Hematopoietic multipotent progenitor cell treated with erythropoietin and hydrocortisone succinate and interleukin-3 and kit ligand, for 6 days (in vitro differentiated cells): ENCODE measurements at regions not wholly inside any gene's neighbourhood (a gene's known extent, or its start where the extent isn't known, plus 50 kb on each side); places are given as distances from the start of the nearest gene placed in this dataset.
"Not testable (repeated sequence)": the region's sequence is repeated elsewhere in the genome, so short reads cannot be mapped to it uniquely, and the experiment has no call there.

Experiments
- DNase-seq: peaks from one replicate; pipeline ENCODE4 v3.0.0-alpha.2; 2015

DNA sequence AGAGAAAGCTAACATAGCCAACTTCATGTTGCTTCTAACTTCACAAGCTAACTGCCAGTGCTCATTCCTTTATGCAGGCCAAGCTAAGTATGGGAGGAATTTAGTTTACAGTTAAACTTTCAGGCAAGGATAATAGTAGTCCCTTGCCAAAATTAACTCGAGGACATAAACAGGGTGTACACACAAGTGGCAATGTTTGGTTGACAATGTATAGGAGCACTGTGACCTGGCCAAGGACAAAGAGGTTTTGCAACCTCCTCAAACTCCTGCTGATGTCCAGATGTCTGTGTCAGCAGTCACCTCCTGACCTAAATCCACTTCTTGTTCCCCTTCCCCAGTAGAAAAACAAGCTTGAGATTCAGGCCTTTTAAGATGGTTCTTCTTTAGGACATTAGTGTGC, 494.6 kb upstream of the KLF6 start:
- no peak for DNase-seq

DNA sequence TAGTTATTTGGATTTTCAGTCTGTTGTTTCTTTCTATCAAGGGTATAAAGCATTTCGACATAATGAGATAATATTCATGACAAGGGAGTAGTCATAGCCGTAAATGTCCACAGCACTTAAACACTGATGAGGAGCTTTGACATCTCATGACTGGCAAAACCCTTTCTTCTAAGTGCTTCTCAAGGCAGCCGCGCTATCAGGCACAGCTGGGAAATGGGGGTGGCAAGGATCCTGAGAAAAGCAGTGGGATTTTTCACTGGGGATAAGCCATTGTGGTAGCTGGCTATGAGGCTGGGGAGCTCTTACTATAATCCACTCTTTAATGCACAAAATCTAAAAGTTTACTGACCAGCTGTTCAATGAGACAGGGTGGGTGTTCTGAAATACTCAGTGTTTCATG, 493.2 kb upstream of the KLF6 start:
- no peak for DNase-seq

DNA sequence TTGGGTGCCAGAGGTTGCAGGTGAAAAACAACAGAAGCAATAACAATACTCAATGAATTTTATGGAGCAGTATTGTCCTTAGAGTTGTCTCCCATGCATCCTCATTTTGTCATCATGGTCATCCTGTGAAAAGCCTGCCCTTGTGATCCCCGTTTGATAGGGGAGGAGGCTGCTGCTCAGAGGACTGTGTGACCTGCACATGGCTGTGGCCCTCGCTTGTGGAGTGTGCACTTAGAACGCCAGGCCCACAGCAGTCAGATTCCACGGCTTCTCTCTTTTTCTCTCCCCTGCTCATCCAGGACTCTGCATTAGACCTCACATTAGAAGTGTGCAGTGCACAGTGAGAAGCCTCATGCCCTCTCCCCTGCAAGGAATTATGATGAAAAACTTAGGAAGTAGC, 491.1 kb upstream of the KLF6 start:
- no peak for DNase-seq

DNA sequence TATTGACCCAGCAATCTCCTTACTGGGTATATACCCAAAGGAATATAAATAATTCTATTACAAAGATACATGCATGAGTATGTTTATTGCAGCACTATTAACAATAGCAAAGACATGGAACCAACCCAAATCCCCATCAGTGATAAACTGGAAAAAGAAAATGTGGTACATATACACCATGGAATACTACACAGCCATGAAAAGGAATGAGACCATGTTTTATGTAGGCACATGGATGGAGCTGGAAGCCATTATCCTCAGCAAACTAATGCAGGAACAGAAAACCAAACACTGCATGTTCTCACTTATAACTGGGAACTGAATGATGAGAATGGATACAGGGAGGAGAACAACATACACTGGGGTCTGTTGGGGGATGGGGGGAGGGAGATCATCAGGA, 489.7 kb upstream of the KLF6 start:
- DNase-seq = not testable (repeated sequence)

DNA sequence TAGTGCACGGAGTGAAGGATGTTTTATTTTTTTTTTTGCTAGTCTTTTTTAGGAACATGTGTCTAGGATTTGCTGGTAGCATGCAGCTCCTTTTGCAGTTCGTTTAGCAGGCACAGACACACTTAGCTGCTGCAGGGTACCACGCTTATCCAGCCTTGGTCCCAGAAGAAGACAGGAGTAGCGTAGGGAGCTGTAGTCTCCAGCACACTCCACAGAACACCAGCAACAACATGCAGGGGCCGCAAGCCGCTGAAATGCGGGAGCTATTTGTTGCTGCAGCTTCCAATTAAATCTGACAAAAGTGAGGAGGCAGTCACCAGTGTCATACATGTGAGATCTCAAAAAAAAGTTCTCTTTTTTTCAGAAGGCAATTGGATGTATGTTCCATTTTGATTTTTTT, 486.2 kb upstream of the KLF6 start:
- no peak for DNase-seq

DNA sequence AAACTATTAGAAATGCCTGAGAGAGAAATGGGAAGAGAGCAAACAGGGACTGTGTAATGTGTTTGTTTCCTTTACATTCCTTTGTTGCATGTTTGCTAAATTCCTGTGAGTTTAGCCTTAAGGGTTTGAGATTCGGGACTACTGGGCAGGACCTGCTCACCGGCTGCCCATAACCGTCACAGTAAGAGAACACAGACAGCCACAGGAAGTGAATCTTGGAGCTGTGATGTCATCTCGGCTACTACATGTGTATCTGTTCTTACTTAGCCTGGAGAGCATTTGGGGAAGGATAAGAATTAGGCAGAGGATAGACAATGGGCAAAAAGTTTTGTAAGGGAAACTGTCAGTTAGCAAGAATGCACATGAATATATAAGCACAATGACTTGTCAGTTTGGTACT, 485.1 kb upstream of the KLF6 start:
- no peak for DNase-seq

DNA sequence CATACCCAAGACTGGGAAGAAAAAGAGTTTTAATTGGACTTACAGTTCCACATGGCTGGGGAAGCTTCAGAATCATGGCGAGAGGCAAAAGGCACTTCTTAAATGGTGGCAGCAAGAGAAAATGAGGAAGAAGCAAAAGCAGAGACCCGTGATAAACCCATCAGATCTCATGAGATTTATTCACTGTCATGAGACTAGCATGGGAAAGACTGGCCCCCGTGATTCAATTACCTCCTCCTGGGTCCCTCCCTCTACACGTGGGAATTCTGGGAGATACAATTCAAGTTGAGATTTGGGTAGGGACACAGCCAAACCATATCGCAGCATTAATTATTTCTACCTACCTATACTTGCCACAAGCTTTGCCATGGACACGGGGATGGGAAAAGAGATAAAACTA, 483.5 kb upstream of the KLF6 start:
- not testable (repeated sequence) for DNase-seq

DNA sequence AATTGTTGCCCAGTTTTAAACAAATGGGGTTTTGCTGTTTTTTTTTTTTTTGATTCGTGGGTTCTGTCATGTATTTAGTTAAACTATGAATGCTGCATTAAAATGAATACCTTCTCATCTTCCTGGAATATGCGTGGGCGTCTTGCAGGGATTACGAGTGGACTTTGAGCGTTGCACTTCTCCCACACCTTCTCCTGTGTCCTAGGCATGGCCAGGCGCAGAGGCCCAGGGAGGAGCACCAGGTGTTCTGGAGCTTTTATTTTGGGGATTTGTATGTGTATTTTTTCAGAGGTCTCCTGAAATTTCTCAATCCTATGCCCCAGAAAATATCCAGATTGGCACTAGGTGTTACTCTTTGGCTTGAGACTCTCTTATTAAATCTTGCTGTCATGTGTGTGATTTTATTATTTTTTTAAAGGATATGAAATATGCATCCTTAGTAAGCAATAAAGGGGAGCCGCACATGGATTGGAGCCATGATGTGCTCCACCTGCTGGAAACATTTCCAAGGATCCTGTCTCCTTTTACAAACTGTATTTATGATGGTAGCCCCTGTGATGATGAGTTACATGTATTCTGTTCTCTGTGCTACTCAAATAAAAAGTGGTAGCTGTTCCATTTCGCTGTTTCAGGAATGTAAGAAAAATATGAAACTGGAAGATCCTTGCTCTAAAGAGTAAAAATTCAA, 482.2 kb upstream of the KLF6 start:
- DNase-seq = no peak

DNA sequence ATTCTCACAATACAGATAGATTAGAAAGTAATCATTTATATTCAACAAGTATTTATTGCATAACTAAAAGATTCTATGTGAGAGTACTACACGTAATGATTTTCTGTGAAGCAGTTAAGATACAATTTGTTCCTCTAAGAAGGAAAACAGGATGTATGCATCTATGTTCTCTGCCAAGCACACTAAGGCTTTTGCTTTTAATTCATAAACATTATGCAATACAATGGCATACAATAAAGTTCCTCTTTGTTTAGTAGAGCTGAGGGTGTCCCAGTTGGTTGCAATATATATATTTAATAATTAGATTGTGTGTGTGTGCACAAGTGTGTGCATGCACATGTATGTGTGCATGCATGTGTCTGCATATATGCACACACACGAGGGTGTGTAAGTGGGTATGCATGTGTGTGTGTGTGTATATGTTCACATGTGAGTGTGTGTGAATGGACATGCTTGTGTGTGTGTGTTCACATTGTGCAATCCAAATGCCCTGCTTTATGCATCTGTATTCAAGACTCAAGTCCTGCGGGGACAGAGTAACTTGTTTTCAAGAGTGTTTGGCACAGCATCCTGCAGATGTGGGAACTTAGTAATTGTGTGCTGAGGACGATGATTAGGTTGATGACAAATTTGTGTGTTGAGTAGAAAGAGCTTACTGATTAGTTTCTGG, 481.5 kb upstream of the KLF6 start:
- peak; percentile 24 for DNase-seq

DNA sequence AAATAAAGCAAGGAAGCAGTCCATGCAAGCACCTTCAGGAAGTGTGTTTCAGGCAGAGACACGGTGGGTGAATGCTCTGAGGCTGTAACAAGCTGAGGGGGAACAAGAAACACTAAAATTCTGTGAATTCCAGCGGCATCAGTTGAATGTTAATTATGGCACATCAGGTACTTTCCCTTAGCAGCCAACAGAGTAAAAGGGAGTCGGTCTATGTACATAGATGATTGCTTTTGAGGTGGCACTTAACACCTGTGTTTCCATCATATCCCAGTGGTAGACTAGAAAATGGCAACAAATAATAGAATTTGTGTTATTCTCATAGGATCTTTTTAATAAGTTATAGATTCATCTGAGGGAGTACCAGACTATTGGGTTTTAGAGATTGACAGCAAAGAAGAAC, 481.0 kb upstream of the KLF6 start:
- DNase-seq = no peak

DNA sequence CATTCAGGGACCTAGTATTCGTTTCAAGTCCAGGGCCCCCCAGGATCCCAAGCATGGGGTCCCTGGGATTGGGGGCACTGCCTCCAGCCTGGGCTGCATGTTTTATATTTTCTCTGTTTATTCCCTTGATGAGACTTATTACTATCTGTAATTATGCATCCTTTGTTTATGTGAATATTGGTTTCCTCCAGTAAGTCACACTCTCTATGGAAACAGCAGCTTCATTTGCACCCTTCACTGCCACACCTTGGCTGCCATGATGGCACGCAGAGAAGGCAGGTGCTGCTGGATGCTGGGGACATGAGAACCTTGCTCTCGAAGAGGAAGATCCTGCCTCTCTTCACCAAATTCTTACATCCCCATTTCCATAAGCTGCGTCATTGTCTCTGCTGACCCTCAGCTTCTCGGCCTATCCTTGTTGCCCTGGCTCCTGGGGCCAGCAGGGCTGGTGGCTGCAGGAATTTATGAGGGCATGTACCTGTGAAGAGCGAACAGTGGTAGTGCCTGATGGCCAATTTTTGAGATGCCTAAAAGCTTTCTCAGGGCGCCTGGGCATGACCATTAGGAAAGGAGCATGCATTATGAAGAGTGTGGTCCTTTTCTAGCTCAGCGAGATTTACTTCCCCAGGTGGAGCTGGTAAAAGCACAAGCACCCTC, 479.3 kb upstream of the KLF6 start:
- no peak for DNase-seq

DNA sequence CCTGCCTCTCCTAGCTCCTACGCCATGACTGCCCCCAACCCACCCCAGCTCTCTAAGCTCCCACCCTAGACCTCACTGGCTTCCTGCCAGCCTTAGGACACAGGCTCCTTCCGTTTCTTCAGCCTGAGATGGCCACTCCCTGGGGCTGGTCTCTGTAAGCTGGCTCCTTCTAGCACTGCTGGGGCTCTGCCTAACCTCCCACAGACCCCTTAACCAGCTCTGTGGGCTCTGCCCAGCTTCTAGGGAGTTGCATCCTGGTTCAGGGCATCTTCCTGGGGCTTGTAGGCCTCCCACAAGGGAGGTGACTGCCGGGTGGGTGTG, 478.6 kb upstream of the KLF6 start:
- no peak for DNase-seq

DNA sequence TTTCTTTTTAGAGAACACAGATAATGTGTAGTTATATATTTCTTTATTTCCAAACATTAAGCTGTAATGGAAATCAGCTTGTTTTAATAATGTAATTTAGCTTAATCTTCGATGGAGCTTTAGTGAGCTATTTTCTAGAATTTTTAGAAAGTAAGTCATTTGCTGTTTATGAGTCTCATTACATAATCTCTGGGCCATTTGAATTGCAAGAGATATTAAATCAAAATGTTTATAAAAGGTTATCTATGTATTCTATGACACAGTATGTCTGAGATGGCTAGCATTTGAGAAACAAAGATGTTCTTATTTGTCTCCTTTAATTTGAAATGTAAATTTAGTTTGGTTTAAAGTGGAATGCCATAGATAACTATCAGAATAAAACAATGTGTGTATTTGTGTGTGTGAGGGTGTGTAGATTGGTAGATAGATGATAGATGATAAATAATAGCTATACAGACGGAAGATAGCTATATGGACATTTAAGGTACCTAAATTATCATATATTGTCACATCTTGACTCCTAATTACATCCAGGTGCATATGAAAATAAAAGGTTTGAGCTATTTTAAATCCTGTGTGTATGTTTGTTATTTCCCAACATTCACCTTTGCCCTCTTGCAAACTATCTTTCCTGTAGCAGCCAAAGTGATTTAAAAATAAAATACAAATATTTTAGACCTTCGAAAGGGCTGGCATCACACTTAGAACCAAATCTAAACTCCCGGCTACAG, 478.0 kb upstream of the KLF6 start:
- DNase-seq = no peak

DNA sequence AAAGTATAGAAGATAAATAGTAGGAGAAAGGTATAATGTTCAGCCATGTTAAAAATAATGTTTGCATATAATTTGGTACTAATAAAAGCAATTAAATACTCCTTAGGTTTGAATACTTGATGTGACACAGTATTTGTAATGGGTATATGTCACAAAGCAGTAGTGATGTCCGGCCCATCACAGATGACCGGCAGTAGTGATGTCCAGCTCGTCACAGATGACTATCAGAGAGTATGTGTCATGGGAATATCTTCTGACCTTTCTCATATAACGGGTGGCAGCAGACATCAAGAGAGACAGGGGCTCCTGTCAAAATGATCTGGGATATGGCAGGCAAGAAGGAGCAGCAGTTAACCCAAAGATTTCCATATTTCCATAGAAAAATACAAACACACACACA, 477.4 kb upstream of the KLF6 start:
- no peak for DNase-seq

DNA sequence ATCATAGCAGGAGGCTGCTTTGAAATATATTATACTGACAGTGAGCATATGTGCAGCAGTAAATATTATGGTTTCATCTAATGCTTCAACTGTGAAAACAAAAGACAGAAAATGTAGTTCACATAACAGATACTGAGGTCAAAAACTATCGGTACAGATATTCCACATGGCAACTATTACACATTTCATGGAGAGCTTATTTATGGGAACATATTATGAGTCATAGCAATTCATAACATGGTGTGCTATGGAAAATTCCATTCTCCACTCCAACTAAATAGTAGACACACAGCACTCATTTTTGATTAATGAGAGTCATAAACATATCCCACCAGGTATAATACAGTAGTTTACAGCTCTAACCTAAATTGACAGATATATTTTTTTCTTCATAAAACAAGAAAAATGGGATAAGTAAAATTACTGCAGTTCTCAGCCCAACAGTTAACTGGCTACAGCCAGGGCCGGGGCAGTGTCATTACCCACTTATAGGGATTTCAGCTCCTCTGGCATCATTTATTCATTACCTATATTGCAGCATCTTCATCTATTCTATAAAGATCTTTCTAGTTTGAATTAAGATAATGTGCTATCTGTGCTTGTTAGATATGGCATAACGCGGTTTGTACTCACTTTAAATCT, 475.6 kb upstream of the KLF6 start:
- no peak for DNase-seq

DNA sequence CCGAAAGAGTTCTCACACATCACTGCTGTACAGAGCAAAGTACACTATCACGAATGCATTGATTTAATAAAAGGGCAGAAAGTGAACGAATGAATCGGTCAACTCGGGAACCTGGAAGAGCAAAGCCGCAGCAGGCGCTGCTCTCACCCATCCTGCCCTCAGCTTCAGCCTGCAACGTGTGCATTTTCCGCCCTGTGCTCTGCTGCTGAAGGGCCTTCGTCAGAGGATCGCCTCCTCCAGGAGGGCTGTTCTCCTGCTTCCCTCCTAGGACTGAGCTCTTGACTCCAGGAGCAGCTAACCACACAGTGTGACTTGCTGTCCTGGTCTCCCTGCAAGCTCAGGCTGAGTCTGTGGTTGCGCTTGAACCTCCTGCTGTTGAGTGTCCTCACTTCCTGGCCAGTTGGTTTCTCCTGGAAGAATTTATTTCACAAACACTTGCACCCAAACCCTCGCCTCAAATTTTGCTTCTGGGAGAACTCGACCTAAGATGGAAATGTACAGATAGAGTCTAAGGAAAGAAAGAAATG, 473.0 kb upstream of the KLF6 start:
- no peak for DNase-seq

DNA sequence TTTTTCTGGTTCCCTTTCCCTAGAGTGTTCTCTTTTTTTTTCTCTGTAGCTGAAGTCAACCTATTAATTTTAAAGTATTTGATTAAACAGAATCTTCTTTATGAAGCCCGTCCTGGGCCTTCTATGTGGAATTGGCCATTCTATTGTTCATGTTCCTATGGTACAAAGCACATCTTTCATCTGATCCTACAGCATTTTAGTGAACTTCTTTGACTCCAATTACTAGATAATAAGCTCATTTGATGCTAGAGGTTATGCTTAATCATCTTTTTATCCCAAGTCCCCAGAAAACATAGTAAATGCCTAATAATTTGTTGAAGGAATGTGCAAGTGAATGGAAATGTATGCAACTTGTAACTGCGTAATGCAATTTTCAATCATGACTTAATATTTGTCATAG, 472.0 kb upstream of the KLF6 start:
- DNase-seq = no peak

DNA sequence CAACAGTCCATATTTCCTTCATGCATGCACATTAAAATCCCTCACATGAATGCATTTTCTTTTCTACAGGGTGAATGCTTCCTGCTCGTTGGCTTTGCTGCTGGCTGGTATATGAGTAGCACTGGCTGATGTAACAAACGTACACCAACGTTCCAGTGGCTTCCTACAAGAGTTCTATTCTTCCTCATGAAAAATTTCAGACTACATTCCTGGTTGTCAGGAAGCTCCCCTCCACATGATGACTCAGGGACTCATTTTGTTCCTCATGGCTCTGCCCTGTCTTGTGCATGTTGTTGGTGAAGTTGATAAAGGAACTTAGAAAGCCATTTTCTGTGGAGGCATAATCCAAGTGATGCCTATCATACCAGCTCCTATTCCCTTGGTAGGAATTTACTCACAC, 470.7 kb upstream of the KLF6 start:
- DNase-seq = no peak

DNA sequence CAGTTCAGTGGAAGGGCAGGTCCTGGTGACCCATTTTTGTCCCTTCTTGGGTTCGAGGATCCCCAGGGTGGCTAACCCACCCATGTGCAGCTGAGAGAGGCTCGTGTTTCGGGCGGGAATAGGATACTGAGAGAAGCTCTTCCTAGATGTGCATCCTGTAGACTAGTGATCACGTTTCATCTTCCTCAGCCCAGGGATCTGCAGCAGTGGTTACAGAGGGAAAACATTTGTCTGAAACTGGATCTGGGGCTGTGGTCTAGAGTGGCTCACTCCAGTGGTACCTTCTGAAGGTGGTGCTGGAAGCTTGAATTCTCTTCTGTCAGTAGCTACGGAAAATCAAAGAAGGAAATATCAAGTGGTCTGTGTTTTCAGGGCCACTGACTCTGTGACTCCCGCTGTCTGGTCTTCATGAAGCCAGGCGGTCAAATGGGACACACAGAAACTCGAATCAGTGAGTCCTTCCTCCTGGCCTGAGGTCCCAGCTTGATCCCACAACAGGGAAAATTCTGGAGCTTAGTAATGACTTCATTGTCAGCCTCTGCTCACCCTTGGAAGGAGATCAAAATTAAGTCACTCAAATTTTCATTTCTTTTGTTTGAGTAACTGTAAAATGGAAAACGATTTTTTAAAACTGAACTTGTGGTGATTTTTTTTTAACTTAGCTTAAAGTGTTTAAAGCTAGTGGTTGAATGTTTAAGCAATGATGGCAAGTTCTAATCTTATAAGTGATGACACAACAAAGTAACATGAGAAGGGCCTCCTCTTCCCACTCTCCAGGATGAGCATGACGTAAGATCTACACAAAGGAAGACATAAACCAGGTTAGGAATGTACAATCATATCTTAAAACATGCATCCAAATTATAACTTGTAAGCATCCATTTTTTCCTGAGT, 469.3 kb upstream of the KLF6 start:
- DNase-seq = no peak

DNA sequence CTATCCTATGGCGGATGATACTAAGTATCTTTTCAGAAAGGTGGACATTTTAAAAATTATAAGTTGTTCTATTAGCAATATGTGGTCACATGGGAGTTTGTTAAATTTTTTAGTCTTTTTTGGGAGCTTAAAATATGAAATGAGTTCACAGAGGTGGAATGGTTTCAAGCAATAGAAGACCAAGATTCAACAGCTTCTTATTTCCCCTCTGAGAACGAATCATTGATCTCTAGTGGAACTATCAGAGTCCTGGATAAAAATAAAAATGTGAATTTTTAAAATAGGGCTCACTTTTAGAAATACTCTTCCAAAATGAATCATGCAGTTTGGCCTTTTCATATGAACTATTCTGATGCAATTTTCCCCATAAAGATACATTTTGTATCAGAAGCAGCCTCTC, 467.7 kb upstream of the KLF6 start:
- DNase-seq = no peak

DNA sequence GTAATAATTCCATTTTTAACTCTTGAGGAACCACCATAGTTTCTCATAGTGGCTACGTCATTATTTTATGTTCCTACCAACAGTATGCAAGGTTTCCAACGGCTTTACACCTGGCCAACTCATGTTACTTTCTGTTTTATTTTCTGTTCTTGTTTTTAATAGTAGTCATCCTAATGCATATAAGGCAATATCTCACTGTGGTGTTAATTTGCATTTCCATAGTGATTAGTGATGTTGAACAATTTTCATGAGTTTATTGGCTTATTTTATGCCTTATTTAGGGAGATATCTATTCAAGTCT, 465.5 kb upstream of the KLF6 start:
- no peak for DNase-seq

DNA sequence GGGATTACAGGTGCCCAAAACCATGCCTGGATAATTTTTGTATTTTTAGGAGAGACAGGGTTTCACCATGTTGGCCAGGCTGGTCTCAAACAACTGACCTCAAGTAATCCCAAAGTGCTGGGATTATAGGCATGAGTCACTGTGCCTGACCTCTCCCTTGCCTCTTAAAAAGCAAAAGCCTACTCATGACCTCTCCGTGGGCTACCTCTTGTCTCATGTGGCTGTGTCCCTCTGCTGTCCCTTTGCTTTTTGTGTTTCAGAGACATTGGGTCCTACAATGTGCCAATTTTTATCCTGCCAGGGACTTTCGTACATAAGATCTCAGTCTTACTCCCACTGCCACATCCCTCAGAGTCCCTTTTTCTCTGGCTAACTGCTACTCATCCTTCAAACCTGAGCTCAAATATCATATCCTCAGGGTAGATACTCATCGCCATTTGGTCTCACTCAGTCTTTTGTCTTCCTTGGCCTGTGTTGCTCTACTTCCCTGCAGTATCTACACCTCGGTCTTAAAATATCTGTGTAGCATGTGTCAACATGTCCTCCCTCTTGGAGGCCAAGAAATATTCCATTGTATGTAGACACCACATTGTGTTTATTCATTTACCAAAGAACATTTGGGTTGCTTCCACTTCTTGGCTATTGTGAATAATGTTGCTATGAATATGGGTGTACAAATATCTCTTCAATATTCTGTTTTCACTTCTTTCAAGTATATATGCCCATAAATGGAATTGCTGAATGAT, 465.0 kb upstream of the KLF6 start:
- no peak for DNase-seq
